PC-9 (cell line): ENCODE measurements at regions not wholly inside any gene's neighbourhood (a gene's known extent, or its start where the extent isn't known, plus 50 kb on each side); places are given as distances from the start of the nearest gene placed in this dataset.
"Not testable (repeated sequence)": the region's sequence is repeated elsewhere in the genome, so short reads cannot be mapped to it uniquely, and the experiment has no call there.

Experiments used
- BruUV-seq: library from RNA; stranded (reverse); fragments of 400-500 nt; replicated peaks from 2 replicates; lab custom pipeline; 2021; lab: Mats Ljungman, UMichigan
- CTCF ChIA-PET: fragments of 300-600 bp; sonication (Branson Sonifier 250); formaldehyde crosslinking; loops from one replicate; lab custom pipeline; 2022; ENCODE audit warnings: antibody characterized with exemption; lab: Charles Lee
- POLR2A ChIA-PET: fragments of 300-600 bp; sonication (Branson Sonifier 250); formaldehyde crosslinking; loops from one replicate; lab custom pipeline; 2022; ENCODE audit warnings: antibody characterized with exemption; ENCODE audit not compliant: unreplicated experiment; lab: Charles Lee
- DNase-seq, 2 experiments: peaks; one replicate each; pipeline versions ENCODE4 v3.0.0 to v3.0.0-alpha.2; 2015 to 2022; ENCODE audit warnings: mixed read lengths in 1 of 2
- H2AFZ ChIP-seq: fragments of 200-600 bp; sonication (generic); 2 replicates; pipeline ENCODE4 v1.8.1; 2017; ENCODE audit warnings: antibody characterized with exemption
- H3F3A ChIP-seq: fragments of 200-600 bp; sonication (generic); 2 replicates; pipeline ENCODE4 v1.8.1; 2017; ENCODE audit warnings: antibody characterized with exemption, mild to moderate bottlenecking, low read depth; ENCODE audit not compliant: insufficient read depth
- H3K27ac ChIP-seq: fragments of 200-600 bp; sonication (generic); 2 replicates; pipeline ENCODE4 v1.6.1; 2016; ENCODE audit warnings: mixed run types
- H3K27me3 ChIP-seq: fragments of 200-600 bp; sonication (generic); 2 replicates; pipeline ENCODE4 v1.6.1; 2016; ENCODE audit warnings: low read depth, mixed run types; ENCODE audit not compliant: insufficient read depth
- H3K36me3 ChIP-seq: fragments of 200-600 bp; sonication (generic); 2 replicates; pipeline ENCODE4 v1.6.1; 2016; ENCODE audit warnings: low read depth, mixed run types
- H3K4me1 ChIP-seq: fragments of 200-600 bp; sonication (generic); replicated peaks from 2 replicates; pipeline ENCODE4 v1.6.1; 2016; ENCODE audit warnings: mixed run types; ENCODE audit not compliant: insufficient read depth
- H3K4me2 ChIP-seq: fragments of 200-600 bp; sonication (generic); 2 replicates; pipeline ENCODE4 v1.6.1; 2017; ENCODE audit warnings: mixed run types
- H3K4me3 ChIP-seq: fragments of 200-600 bp; sonication (generic); 2 replicates; pipeline ENCODE4 v1.6.1; 2016; ENCODE audit warnings: mixed run types
- H3K79me2 ChIP-seq: fragments of 200-600 bp; sonication (generic); 2 replicates; pipeline ENCODE4 v1.6.1; 2017; ENCODE audit warnings: low read depth, mixed run types
- H3K9me2 ChIP-seq: fragments of 200-600 bp; sonication (generic); 2 replicates; pipeline ENCODE4 v1.8.1; 2017; ENCODE audit warnings: mild to moderate bottlenecking; ENCODE audit not compliant: insufficient read depth
- H3K9me3 ChIP-seq: fragments of 200-600 bp; sonication (generic); 2 replicates; pipeline ENCODE4 v1.8.1; 2016; ENCODE audit warnings: low read depth; ENCODE audit not compliant: insufficient read depth
- H4K20me1 ChIP-seq: fragments of 200-600 bp; sonication (generic); 2 replicates; pipeline ENCODE4 v1.8.1; 2017; ENCODE audit not compliant: insufficient read depth
- intact Hi-C: fragments of 100-400 bp; cut with micrococcal nuclease; formaldehyde crosslinking; loops from one replicate; pipeline ENCODE4 v1.10.0; 2022; ENCODE audit not compliant: unreplicated experiment

- H4K20me1 ChIP-seq, H3F3A ChIP-seq, CTCF ChIA-PET, intact Hi-C loops, POLR2A ChIA-PET, DNase-seq, H3K4me1 ChIP-seq, H3K9me2 ChIP-seq, H3K36me3 ChIP-seq, H3K27me3 ChIP-seq, H3K27ac ChIP-seq, H3K9me3 ChIP-seq: not testable (repeated sequence)
- TSS peak; percentile 23 for BruUV-seq
- peak overlapping the region; percentile 75 for H3K4me2 ChIP-seq
- H2AFZ ChIP-seq: peak overlapping the region; percentile 97
- peaks cover 11% of the 10 kb centered on the region for H3K79me2 ChIP-seq
- H3K4me3 ChIP-seq: peak overlapping the region; percentile 76
Measured at GRCh38 chr15:101961263-101961662, 149.3 kb downstream of the OR4F15 start.

GRCh38 chr15:101961765-101962164 lies 149.8 kb downstream of the OR4F15 start:
- Histone ChIP-seq H3K4me3 (peak overlapping the region; percentile 75), H3K79me2 (peaks cover 11% of the 10 kb centered on the region), H2AFZ (peak overlapping the region; percentile 71; the same call in 1 of the 2 replicates), H3K4me2 (peak overlapping the region; percentile 72)
- BruUV-seq, H3K4me1 ChIP-seq, CTCF ChIA-PET, H3K27me3 ChIP-seq, intact Hi-C loops, POLR2A ChIA-PET, H3K9me3 ChIP-seq, H4K20me1 ChIP-seq, H3K9me2 ChIP-seq, H3K27ac ChIP-seq, DNase-seq, H3K36me3 ChIP-seq, H3F3A ChIP-seq: not testable (repeated sequence)

GRCh38 chr15:101963687-101964086 lies 151.7 kb downstream of the OR4F15 start:
- H3K27ac ChIP-seq, H3K36me3 ChIP-seq, CTCF ChIA-PET, DNase-seq, H3K4me3 ChIP-seq, H4K20me1 ChIP-seq, H3K27me3 ChIP-seq, H3K9me3 ChIP-seq, H2AFZ ChIP-seq, H3K9me2 ChIP-seq, BruUV-seq, intact Hi-C loops, POLR2A ChIA-PET, H3F3A ChIP-seq, H3K4me2 ChIP-seq, H3K4me1 ChIP-seq: not testable (repeated sequence)
- H3K79me2 ChIP-seq: peaks cover 11% of the 10 kb centered on the region

GRCh38 chr15:101965353-101965752 lies 153.4 kb downstream of the OR4F15 start:
- BruUV-seq, H3K4me3 ChIP-seq, H4K20me1 ChIP-seq, H3F3A ChIP-seq, intact Hi-C loops, H3K9me2 ChIP-seq, H3K27ac ChIP-seq, H3K9me3 ChIP-seq, H3K4me2 ChIP-seq, H3K4me1 ChIP-seq, H2AFZ ChIP-seq, DNase-seq, H3K27me3 ChIP-seq, H3K36me3 ChIP-seq, POLR2A ChIA-PET, CTCF ChIA-PET: not testable (repeated sequence)
- H3K79me2 ChIP-seq: peaks cover 11% of the 10 kb centered on the region

GRCh38 chr15:101965860-101966259 lies 153.9 kb downstream of the OR4F15 start:
- H3K27ac ChIP-seq, H3K4me3 ChIP-seq, BruUV-seq, H3F3A ChIP-seq, intact Hi-C loops, H2AFZ ChIP-seq, DNase-seq, H3K4me1 ChIP-seq, CTCF ChIA-PET, H4K20me1 ChIP-seq, H3K36me3 ChIP-seq, H3K27me3 ChIP-seq, POLR2A ChIA-PET, H3K9me2 ChIP-seq, H3K9me3 ChIP-seq, H3K4me2 ChIP-seq: not testable (repeated sequence)
- H3K79me2 ChIP-seq: peaks cover 11% of the 10 kb centered on the region

GRCh38 chr15:101967364-101967763 lies 155.4 kb downstream of the OR4F15 start:
- intact Hi-C loops, H3K27me3 ChIP-seq, H3K4me2 ChIP-seq, H2AFZ ChIP-seq, H3K9me3 ChIP-seq, H3F3A ChIP-seq, H3K4me3 ChIP-seq, DNase-seq, CTCF ChIA-PET, POLR2A ChIA-PET, H3K79me2 ChIP-seq, BruUV-seq, H3K36me3 ChIP-seq, H3K4me1 ChIP-seq, H4K20me1 ChIP-seq, H3K27ac ChIP-seq, H3K9me2 ChIP-seq: not testable (repeated sequence)

- H3K4me1 ChIP-seq, H3K79me2 ChIP-seq, H4K20me1 ChIP-seq, CTCF ChIA-PET, H2AFZ ChIP-seq, H3K27ac ChIP-seq, H3K4me3 ChIP-seq, BruUV-seq, H3K9me2 ChIP-seq, H3F3A ChIP-seq, H3K27me3 ChIP-seq, intact Hi-C loops, POLR2A ChIA-PET, H3K4me2 ChIP-seq, DNase-seq, H3K36me3 ChIP-seq, H3K9me3 ChIP-seq: not testable (repeated sequence)
Measured at GRCh38 chr15:101970605-101971004, 158.6 kb downstream of the OR4F15 start.
